GM10248 (cell line): ENCODE measurements at regions not wholly inside any gene's neighbourhood (a gene's known extent, or its start where the extent isn't known, plus 50 kb on each side); places are given as distances from the start of the nearest gene placed in this dataset.

Experiments
- CTCF ChIA-PET: fragments of 300-600 bp; sonication (Branson Sonifier 250); formaldehyde crosslinking; extraction: SDS; loops from one replicate; lab custom pipeline; 2021; ENCODE audit warnings: antibody characterized with exemption; lab: Yijun Ruan, JAX
- POLR2A ChIA-PET: fragments of 350-650 bp; sonication (Branson Sonifier 250); formaldehyde crosslinking; extraction: SDS; loops from one replicate; lab custom pipeline; 2020; ENCODE audit warnings: antibody characterized with exemption; lab: Yijun Ruan, JAX
- DNase-seq: peaks from one replicate; pipeline ENCODE4 v3.0.0; 2012; ENCODE audit errors: extremely low spot score
- CTCF ChIP-seq: IDR thresholded peaks from 2 replicates; pipeline ENCODE4 v1.5.1; 2012; ENCODE audit warnings: mild to moderate bottlenecking, low read depth; ENCODE audit errors: extremely low read depth, missing control alignments, control extremely low read depth

- CTCF ChIA-PET: interaction anchor here (1.6 kb wide), 1 partner anchor 21 kb away, joined by 5 read pairs; no protein-coding TSS in a partner anchor
- no peak for DNase-seq
- POLR2A ChIA-PET: no interaction called here
- no peak for TF ChIP-seq CTCF
Observed at GRCh38 chr18:45254709-45255082, 360.6 kb upstream of the SLC14A2 start.

- CTCF ChIA-PET: no interaction called here
- no peak for DNase-seq
- POLR2A ChIA-PET: no interaction called here
- no peak for TF ChIP-seq CTCF
Observed at GRCh38 chr18:45255197-45255890, 359.9 kb upstream of the SLC14A2 start.

- TF ChIP-seq CTCF: no peak
- no peak for DNase-seq
- ChIA-PET POLR2A (no interaction called here), CTCF (interaction anchor here (1.9 kb wide), 1 partner anchor 10 kb away, joined by 5 read pairs; no protein-coding TSS in a partner anchor)
Observed at GRCh38 chr18:45260125-45260524, 355.2 kb upstream of the SLC14A2 start.

- POLR2A ChIA-PET: no interaction called here
- DNase-seq: no peak
- TF ChIP-seq CTCF: no peak
- CTCF ChIA-PET: interaction anchor here (1.6 kb wide), 1 partner anchor 9 kb away, joined by 5 read pairs; no protein-coding TSS in a partner anchor
Observed at GRCh38 chr18:45266023-45266422, 349.3 kb upstream of the SLC14A2 start.

GRCh38 chr18:45267622-45268021, 347.7 kb upstream of the SLC14A2 start:
- POLR2A ChIA-PET: no interaction called here
- DNase-seq: no peak
- CTCF ChIA-PET: interaction anchor here (1.6 kb wide), 1 partner anchor 8 kb away, joined by 5 read pairs; no protein-coding TSS in a partner anchor
- no peak for TF ChIP-seq CTCF

GRCh38 chr18:45268583-45268982, 346.7 kb upstream of the SLC14A2 start:
- ChIA-PET POLR2A (no interaction called here), CTCF (interaction anchor here (1.0 kb wide), 1 partner anchor 19 kb away, joined by 3 read pairs; no protein-coding TSS in a partner anchor)
- TF ChIP-seq CTCF: no peak
- DNase-seq: no peak
